GM18508 (cell line): ENCODE measurements at regions not wholly inside any gene's neighbourhood (a gene's known extent, or its start where the extent isn't known, plus 50 kb on each side); places are given as distances from the start of the nearest gene placed in this dataset.

ENCODE experiments used
- ATAC-seq: cut with Tn5 transposase; IDR thresholded peaks from one replicate; pipeline ENCODE4 v1.9.1; 2021; ENCODE audit warnings: moderate number of reproducible peaks; ENCODE audit not compliant: insufficient read depth, unreplicated experiment

GRCh38 chr1:96991261-96991660 is 269.7 kb downstream of the PTBP2 start:
- no peak for ATAC-seq

GRCh38 chr1:96992871-96993270 is 271.3 kb downstream of the PTBP2 start:
- ATAC-seq = no peak

DNA sequence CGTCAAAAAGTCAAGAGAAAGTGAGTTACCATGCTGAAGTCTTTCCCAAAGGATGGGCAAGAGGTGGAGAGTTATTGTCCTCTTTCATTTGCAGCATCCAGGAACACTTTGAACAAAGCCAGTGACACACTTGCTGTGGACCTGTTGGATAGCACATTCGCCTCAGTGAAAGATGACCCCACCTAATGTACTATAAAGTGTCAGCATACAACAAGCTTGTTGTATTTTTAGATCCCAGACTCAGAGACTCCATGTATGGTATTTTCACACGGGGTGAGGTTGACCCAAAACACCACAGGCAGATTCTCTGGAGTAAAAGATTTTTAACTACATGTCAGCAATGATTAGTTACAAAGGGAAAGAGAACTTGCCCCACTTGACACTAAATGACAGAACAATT is 273.8 kb downstream of the PTBP2 start:
- ATAC-seq = no peak

- no peak for ATAC-seq
These were observed 274.4 kb downstream of the PTBP2 start for GRCh38 chr1:96996001-96996400.

GRCh38 chr1:96997717-96998116 is 276.1 kb downstream of the PTBP2 start:
- ATAC-seq = no peak

DNA sequence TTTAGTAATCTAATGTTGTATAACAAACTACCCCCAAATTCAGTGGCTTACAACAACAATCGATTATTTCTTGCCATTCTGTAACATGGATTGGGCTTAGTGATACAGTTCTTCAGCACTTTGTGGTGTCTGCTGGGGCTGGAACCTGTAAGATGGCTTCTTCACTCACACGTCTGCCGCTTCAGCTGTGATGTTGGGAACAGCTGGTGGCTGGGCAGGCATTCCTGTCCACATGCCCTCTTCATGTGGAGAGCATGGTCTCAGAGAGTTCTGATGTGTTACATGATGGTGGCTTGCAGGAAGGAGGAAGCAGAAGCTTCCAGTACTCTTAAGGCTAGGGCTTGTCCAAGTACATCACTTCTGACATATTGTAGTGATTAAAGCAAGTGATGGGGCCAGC is 276.9 kb downstream of the PTBP2 start:
- no peak for ATAC-seq

GRCh38 chr1:96999191-96999590 is 277.6 kb downstream of the PTBP2 start:
- ATAC-seq = no peak

DNA sequence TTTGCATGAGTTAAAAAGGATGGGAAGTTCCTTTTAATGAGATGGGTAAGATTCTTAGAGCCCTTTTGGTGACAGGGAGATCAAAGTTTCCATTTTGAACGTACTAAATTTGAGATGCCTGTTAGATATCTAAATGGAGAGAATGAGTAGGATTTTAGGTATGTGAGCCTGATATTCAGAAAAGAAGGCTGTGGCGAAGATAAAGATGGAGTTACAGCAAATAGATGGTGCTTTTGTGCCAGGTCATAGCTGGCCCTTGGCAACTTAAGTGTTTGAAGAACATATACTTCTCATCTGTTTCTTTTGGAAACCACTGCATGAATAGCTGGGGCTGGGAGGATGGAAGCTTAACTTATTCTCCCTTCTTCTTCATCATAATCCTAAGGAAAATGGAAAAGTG is 282.5 kb downstream of the PTBP2 start:
- no peak for ATAC-seq

DNA sequence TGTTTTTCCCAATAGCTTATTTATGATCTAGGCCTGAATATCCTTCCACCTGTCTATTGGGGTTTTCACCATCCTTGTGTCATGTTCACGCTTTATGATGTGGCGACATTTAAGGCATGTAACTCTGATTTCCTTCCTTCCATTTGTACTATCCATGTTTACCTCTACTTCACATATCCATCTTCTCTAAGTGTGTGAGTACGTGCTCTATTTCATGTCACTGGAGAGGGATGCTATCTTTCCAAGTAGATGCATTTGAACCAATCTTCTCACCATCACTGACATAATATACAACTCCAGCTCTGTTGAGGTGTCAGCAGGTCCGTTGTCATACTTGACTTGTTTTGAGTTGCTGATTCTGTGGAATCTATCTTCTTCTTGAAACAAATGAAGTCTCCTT is 283.2 kb downstream of the PTBP2 start:
- no peak for ATAC-seq

- ATAC-seq = no peak
These were observed 284.6 kb downstream of the PTBP2 start for GRCh38 chr1:97006044-97006661.

DNA sequence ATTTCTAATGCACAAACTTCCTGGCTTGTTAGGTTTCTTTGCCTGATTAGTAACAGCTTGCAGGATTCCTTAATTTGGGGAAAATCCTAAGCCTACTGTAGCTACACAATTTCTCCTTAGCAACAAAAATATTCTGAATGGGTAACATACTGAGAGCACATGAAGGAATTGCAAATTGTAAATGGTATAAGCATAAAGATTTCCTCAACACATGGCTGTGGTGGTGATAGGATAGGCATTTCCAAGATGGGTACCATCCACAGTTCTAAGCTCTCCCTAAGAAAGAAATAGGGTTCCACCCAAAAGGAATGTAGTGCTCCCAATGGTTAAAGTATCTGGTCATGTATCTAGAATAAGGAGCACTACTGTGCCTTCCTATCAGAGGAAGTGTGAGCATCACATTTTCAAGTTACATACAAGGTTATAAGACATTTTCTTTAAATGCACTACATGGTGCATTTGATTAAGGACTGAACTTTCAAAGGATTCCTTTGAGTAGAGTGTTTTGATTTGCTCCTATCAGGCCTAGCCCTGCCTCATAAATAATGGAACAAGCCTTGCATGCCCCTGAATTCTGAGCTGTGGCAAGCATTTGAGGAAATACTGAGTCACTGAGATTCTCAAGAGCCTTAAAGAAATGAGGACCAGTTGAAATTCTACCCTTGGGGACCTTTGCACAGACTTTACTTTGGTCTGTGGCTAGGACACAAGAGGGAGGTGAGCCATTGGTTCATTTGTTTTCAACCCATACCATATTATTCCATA is 286.4 kb downstream of the PTBP2 start:
- no peak for ATAC-seq

DNA sequence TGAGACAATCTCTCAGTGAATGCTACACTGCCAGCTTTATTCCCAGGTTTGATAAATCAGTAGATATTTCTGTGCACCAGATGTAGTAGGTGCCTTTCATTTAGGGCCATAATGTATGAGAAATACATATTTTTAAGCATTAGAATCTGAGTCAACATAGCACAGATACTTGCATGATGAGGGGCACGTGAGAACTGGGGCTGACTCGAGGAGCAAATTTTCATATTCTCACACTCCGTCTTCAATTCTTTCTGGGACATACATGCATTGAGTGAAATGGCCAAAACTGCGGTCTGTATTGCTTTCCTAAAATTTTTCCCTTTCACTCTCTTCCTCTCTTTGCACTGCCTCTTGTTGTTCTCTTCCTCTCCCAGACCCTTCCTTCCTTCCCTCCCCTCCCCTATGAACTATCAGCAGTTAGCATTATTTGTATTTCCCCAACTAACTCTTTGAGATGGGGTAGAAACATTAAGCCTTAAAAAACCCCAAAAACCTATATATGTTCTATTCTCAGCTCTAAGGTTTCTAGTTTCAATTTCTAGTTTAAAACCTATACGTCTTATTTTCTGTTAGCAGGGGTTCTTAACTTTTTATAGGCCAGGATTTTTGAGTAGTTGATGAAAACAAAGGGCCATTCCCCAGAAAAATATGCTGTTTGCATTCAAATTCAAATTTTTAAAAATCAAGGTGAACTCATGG is 289.1 kb downstream of the PTBP2 start:
- ATAC-seq = no peak

- ATAC-seq = no peak
These were observed 291.6 kb downstream of the PTBP2 start for GRCh38 chr1:97013136-97013535.

DNA sequence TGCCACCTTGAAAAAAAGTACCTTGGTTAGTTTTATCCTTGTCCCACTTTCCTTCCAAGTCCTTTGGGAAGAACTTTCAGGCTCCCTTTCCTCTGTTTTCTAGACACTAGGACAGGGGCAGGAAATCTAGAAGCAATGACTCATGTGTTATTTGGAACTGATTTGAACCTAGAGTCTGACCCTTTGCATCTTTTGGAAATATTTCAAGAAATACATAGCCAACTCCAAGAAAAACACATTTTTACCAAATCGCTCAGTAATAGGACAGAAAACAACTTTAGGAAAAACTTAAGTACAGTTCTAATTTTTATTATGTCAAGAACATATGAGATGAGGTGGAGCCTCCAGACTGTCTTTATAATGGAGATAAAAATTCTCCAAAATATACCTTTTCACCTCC is 292.4 kb downstream of the PTBP2 start:
- ATAC-seq = no peak

DNA sequence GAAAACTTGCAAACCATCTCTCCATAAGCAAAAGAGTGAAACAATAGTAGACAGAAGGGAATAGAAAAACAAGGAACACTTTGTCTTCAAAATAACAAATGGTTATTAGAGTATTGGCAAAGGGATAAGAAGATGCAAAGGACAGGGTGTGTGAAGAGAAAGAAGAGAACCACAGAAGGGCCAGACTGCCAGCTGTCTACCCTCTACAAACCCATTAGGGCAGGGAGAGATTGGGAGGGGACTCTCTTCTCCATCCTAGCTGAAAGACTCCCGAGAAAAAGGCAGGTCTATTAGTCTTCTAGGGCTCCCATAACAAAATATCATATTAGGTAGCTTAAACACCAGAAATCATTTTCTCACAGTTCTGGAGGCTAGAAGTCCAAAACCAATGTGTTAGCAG is 292.8 kb downstream of the PTBP2 start:
- no peak for ATAC-seq

DNA sequence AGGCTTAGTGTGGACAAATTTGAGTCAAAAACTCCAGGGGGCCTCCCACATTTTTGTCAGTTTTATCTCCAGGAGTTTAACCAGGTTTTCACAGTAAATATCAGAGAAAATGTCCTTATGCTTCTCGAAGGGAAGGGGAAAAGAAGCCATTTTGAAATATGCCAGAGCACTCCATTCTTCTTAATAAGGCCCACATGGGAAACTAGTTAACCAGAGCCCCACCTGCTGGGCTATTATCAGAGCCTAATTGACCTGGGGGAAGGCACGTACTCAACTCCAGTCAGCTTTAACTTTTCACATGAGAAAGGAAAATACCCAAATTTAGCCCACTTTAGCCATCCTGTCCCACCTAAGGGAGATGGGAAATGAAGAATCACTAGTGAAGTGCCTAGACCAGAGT is 296.3 kb downstream of the PTBP2 start:
- no peak for ATAC-seq
